ENCODE measurements at regions not wholly inside any gene's neighbourhood (a gene's known extent, or its start where the extent isn't known, plus 50 kb on each side); places are given as distances from the start of the nearest gene placed in this dataset.

GRCh38 chr1:81559662-81560350, 240.9 kb upstream of the ADGRL2 start:
- Mint-ChIP-seq H3K36me3 (ENCODE audit: low read depth) (no peaks in the 10 kb centered on the region), H3K4me3 (no peak overlapping the region), H3K9me3 (peaks cover 5% of the 10 kb centered on the region), H3K27ac (no peak overlapping the region), H3K4me1 (no peaks in the 10 kb centered on the region), H3K27me3 (no peaks in the 10 kb centered on the region)
- no peak for DNase-seq
- no peak for ATAC-seq

- ATAC-seq (no peak), DNase-seq (no peak)
- H3K9me3 Mint-ChIP-seq, result no peaks in the 10 kb centered on the region
- H3K4me3 Mint-ChIP-seq, result no peak overlapping the region
- no peak overlapping the region for H3K27ac Mint-ChIP-seq
- no peaks in the 10 kb centered on the region for H3K27me3 Mint-ChIP-seq
- H3K36me3 Mint-ChIP-seq (ENCODE audit: low read depth), result no peaks in the 10 kb centered on the region
- H3K4me1 Mint-ChIP-seq, result no peaks in the 10 kb centered on the region
Observed at GRCh38 chr1:81558291-81559076, 242.2 kb upstream of the ADGRL2 start.

- Mint-ChIP-seq H3K36me3 (ENCODE audit: low read depth) (no peaks in the 10 kb centered on the region), H3K27me3 (no peaks in the 10 kb centered on the region), H3K4me1 (no peaks in the 10 kb centered on the region), H3K27ac (no peak overlapping the region), H3K9me3 (no peaks in the 10 kb centered on the region), H3K4me3 (no peak overlapping the region)
- ATAC-seq (no peak), DNase-seq (no peak)
Observed at GRCh38 chr1:81556968-81557367, 243.8 kb upstream of the ADGRL2 start.

- Mint-ChIP-seq H3K27me3 (no peaks in the 10 kb centered on the region), H3K4me1 (no peaks in the 10 kb centered on the region), H3K27ac (no peak overlapping the region), H3K36me3 (ENCODE audit: low read depth) (no peaks in the 10 kb centered on the region), H3K4me3 (no peak overlapping the region), H3K9me3 (no peaks in the 10 kb centered on the region)
- no peak for DNase-seq
- ATAC-seq, result no peak
Observed at GRCh38 chr1:81554534-81554933, 246.2 kb upstream of the ADGRL2 start.

DNA sequence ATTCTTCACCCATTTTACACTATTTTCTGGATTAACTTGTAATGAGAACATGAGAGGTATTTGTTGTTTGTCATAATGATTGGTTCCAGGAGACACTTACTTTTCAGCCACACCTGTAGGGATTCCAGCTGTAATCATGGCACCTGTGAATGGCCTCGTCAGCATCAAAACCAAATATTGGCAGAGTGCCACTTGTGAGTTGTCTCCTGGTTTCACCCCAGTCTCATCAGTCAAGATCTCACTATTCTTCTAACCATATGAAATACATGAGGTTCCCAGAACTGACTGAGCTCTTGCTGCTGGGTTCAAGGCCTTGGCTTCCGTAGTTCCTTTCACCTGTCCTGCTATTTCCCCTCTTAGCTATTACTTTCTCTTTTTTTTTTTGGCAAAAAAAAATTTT, 246.6 kb upstream of the ADGRL2 start:
- Mint-ChIP-seq H3K27me3 (no peaks in the 10 kb centered on the region), H3K36me3 (ENCODE audit: low read depth) (no peaks in the 10 kb centered on the region), H3K4me1 (no peaks in the 10 kb centered on the region), H3K4me3 (no peak overlapping the region), H3K9me3 (no peaks in the 10 kb centered on the region), H3K27ac (no peak overlapping the region)
- ATAC-seq, result no peak
- no peak for DNase-seq

DNA sequence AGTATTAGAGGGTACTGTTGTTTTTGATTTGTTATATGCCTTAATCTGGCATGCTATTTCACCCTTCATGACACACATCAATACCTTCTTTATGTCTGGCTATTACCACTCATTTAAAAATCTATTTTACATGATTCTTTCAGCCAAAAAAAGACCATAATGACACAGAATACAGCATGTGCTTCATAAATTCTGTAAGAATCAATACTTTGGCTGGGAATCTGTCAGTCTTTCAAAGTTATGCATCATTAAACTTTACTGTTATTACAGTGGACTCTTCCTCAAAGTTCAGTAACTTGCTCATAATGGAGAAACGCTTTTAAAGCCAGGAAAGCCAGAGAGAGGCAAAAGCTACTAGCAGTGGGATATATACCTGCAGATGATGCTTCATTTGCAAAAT, 247.2 kb upstream of the ADGRL2 start:
- ATAC-seq (no peak), DNase-seq (no peak)
- Mint-ChIP-seq H3K27me3 (no peaks in the 10 kb centered on the region), H3K36me3 (ENCODE audit: low read depth) (no peaks in the 10 kb centered on the region), H3K4me3 (no peak overlapping the region), H3K4me1 (no peaks in the 10 kb centered on the region), H3K27ac (no peak overlapping the region), H3K9me3 (no peaks in the 10 kb centered on the region)

- H3K27me3 Mint-ChIP-seq, result no peaks in the 10 kb centered on the region
- no peak overlapping the region for H3K4me3 Mint-ChIP-seq
- ATAC-seq, result no peak
- H3K27ac Mint-ChIP-seq, result no peak overlapping the region
- no peak for DNase-seq
- H3K9me3 Mint-ChIP-seq, result no peaks in the 10 kb centered on the region
- no peaks in the 10 kb centered on the region for H3K36me3 Mint-ChIP-seq (ENCODE audit: low read depth)
- no peaks in the 10 kb centered on the region for H3K4me1 Mint-ChIP-seq
Observed at GRCh38 chr1:81551946-81552345, 248.8 kb upstream of the ADGRL2 start.

- Mint-ChIP-seq H3K9me3 (no peaks in the 10 kb centered on the region), H3K36me3 (ENCODE audit: low read depth) (no peaks in the 10 kb centered on the region), H3K4me3 (no peak overlapping the region), H3K27me3 (no peaks in the 10 kb centered on the region), H3K27ac (no peak overlapping the region), H3K4me1 (no peaks in the 10 kb centered on the region)
- ATAC-seq, result no peak
- no peak for DNase-seq
Observed at GRCh38 chr1:81550753-81551152, 250.0 kb upstream of the ADGRL2 start.

GRCh38 chr1:81549588-81550127, 251.1 kb upstream of the ADGRL2 start:
- Mint-ChIP-seq H3K4me1 (no peaks in the 10 kb centered on the region), H3K36me3 (ENCODE audit: low read depth) (no peaks in the 10 kb centered on the region), H3K27me3 (no peaks in the 10 kb centered on the region), H3K4me3 (no peak overlapping the region), H3K9me3 (no peaks in the 10 kb centered on the region), H3K27ac (no peak overlapping the region)
- no peak for DNase-seq
- no peak for ATAC-seq

- Mint-ChIP-seq H3K4me3 (no peak overlapping the region), H3K36me3 (ENCODE audit: low read depth) (no peaks in the 10 kb centered on the region), H3K27me3 (no peaks in the 10 kb centered on the region), H3K4me1 (no peaks in the 10 kb centered on the region), H3K27ac (no peak overlapping the region), H3K9me3 (no peaks in the 10 kb centered on the region)
- ATAC-seq, result no peak
- no peak for DNase-seq
Observed at GRCh38 chr1:81548918-81549587, 251.7 kb upstream of the ADGRL2 start.

- Mint-ChIP-seq H3K27me3 (no peaks in the 10 kb centered on the region), H3K9me3 (no peaks in the 10 kb centered on the region), H3K27ac (no peak overlapping the region), H3K4me1 (no peaks in the 10 kb centered on the region), H3K4me3 (no peak overlapping the region), H3K36me3 (ENCODE audit: low read depth) (no peaks in the 10 kb centered on the region)
- DNase-seq (no peak), ATAC-seq (no peak)
Observed at GRCh38 chr1:81547912-81548303, 252.8 kb upstream of the ADGRL2 start.

GRCh38 chr1:81547261-81547911, 253.3 kb upstream of the ADGRL2 start:
- no peaks in the 10 kb centered on the region for H3K36me3 Mint-ChIP-seq (ENCODE audit: low read depth)
- H3K27ac Mint-ChIP-seq, result no peak overlapping the region
- no peak overlapping the region for H3K4me3 Mint-ChIP-seq
- H3K27me3 Mint-ChIP-seq, result no peaks in the 10 kb centered on the region
- ATAC-seq (no peak), DNase-seq (no peak)
- H3K9me3 Mint-ChIP-seq, result no peaks in the 10 kb centered on the region
- H3K4me1 Mint-ChIP-seq, result no peaks in the 10 kb centered on the region

DNA sequence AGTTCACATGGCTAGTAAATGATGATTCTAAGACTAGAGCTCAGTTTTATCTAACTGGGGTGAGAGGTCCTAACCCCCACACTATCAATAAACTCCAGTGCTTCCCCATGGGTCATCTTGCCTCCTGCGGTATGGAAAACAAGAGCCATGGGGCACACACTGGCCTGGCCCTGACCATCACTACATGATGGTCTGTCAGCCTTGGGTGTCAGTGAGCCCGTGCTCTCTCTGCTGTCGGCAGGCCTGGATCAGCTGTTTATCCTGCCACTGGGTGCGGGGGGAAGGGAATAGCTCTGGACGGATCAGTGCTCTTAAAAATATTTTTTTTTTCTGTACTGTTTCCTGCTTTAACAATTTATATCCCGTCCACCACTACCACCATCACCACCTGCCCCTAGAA, 255.0 kb upstream of the ADGRL2 start:
- Mint-ChIP-seq H3K27ac (no peak overlapping the region), H3K9me3 (no peaks in the 10 kb centered on the region), H3K27me3 (no peaks in the 10 kb centered on the region), H3K4me1 (no peaks in the 10 kb centered on the region), H3K4me3 (no peak overlapping the region), H3K36me3 (ENCODE audit: low read depth) (no peaks in the 10 kb centered on the region)
- no peak for ATAC-seq
- DNase-seq, result no peak

- DNase-seq, result no peak
- Mint-ChIP-seq H3K36me3 (ENCODE audit: low read depth) (no peaks in the 10 kb centered on the region), H3K27me3 (no peaks in the 10 kb centered on the region), H3K4me1 (no peaks in the 10 kb centered on the region), H3K4me3 (no peak overlapping the region), H3K27ac (no peak overlapping the region), H3K9me3 (no peaks in the 10 kb centered on the region)
- ATAC-seq, result no peak
Observed at GRCh38 chr1:81543764-81544163, 257.0 kb upstream of the ADGRL2 start.
